ENCODE measurements at regions not wholly inside any gene's neighbourhood (a gene's known extent, or its start where the extent isn't known, plus 50 kb on each side); places are given as distances from the start of the nearest gene placed in this dataset.

- no peak for TF ChIP-seq POLR2A (IDR thresholded peaks at IDR 0.05)
- TF ChIP-seq, protein P1, sequence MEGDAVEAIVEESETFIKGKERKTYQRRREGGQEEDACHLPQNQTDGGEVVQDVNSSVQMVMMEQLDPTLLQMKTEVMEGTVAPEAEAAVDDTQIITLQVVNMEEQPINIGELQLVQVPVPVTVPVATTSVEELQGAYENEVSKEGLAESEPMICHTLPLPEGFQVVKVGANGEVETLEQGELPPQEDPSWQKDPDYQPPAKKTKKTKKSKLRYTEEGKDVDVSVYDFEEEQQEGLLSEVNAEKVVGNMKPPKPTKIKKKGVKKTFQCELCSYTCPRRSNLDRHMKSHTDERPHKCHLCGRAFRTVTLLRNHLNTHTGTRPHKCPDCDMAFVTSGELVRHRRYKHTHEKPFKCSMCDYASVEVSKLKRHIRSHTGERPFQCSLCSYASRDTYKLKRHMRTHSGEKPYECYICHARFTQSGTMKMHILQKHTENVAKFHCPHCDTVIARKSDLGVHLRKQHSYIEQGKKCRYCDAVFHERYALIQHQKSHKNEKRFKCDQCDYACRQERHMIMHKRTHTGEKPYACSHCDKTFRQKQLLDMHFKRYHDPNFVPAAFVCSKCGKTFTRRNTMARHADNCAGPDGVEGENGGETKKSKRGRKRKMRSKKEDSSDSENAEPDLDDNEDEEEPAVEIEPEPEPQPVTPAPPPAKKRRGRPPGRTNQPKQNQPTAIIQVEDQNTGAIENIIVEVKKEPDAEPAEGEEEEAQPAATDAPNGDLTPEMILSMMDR (IDR thresholded peaks at IDR 0.05), result no peak
These were observed 654.6 kb downstream of the ADGRL2 start for GRCh38 chr1:82455342-82455741.

Data from right lobe of liver (tissue), 4 donors.